Caco-2 (cell line): ENCODE measurements at regions not wholly inside any gene's neighbourhood (a gene's known extent, or its start where the extent isn't known, plus 50 kb on each side); places are given as distances from the start of the nearest gene placed in this dataset.
"Not testable (repeated sequence)": the region's sequence is repeated elsewhere in the genome, so short reads cannot be mapped to it uniquely, and the experiment has no call there.

Experiments
- BruUV-seq: library from RNA; stranded (reverse); fragments of 400-500 nt; replicated peaks from 2 replicates; lab custom pipeline; 2021; lab: Mats Ljungman, UMichigan
- CTCF ChIA-PET: fragments of 300-600 bp; sonication (Branson Sonifier 250); formaldehyde crosslinking; loops from one replicate; lab custom pipeline; 2022; ENCODE audit warnings: antibody characterized with exemption; lab: Charles Lee
- POLR2A ChIA-PET: fragments of 300-600 bp; sonication (Branson Sonifier 250); formaldehyde crosslinking; loops from one replicate; lab custom pipeline; 2022; ENCODE audit warnings: antibody characterized with exemption; lab: Charles Lee
- DNase-seq, 2 experiments: peaks; one replicate each; pipeline versions ENCODE4 v3.0.0 to v3.0.0-alpha.2; 2020 to 2022
- H3K27me3 ChIP-seq: replicated peaks from 2 replicates; pipeline ENCODE4 v1.6.0; 2011; ENCODE audit warnings: low read length; ENCODE audit not compliant: control insufficient read depth, insufficient read depth
- H3K36me3 ChIP-seq: 2 replicates; pipeline ENCODE4 v1.5.1; 2011; ENCODE audit warnings: low read length; ENCODE audit not compliant: control insufficient read depth, insufficient read depth
- H3K4me1 ChIP-seq: fragments of 250-450 bp; sonication (Bioruptor Pico); 2 replicates; pipeline ENCODE4 v1.5.1; 2020; ENCODE audit warnings: mild to moderate bottlenecking
- H3K4me3 ChIP-seq: 2 replicates; pipeline ENCODE4 v1.5.1; 2011; ENCODE audit warnings: low read depth, mild to moderate bottlenecking, control low read depth, low read length
- H3K9me3 ChIP-seq: fragments of 250-450 bp; sonication (Bioruptor Pico); 2 replicates; pipeline ENCODE4 v1.5.1; 2020; ENCODE audit warnings: mild to moderate bottlenecking, moderate library complexity
- H3K27ac Mint-ChIP-seq: one replicate; pipeline ENCODE4 v1.8.0; 2022; ENCODE audit warnings: mixed read lengths; ENCODE audit not compliant: unreplicated experiment
- H3K27me3 Mint-ChIP-seq: one replicate; pipeline ENCODE4 v1.8.0; 2022; ENCODE audit warnings: mixed read lengths; ENCODE audit not compliant: insufficient read depth, unreplicated experiment
- H3K36me3 Mint-ChIP-seq: one replicate; pipeline ENCODE4 v1.8.0; 2022; ENCODE audit warnings: mild to moderate bottlenecking, mixed read lengths; ENCODE audit not compliant: insufficient read depth, unreplicated experiment
- H3K4me1 Mint-ChIP-seq: one replicate; pipeline ENCODE4 v1.8.0; 2022; ENCODE audit warnings: low read depth, mixed read lengths; ENCODE audit not compliant: unreplicated experiment
- H3K4me3 Mint-ChIP-seq: one replicate; pipeline ENCODE4 v1.8.0; 2022; ENCODE audit warnings: mild to moderate bottlenecking, moderate library complexity, mixed read lengths; ENCODE audit not compliant: unreplicated experiment
- H3K9me3 Mint-ChIP-seq: one replicate; pipeline ENCODE4 v1.8.0; 2022; ENCODE audit warnings: mixed read lengths; ENCODE audit not compliant: unreplicated experiment
- intact Hi-C: fragments of 100-400 bp; cut with micrococcal nuclease; formaldehyde crosslinking; loops from one replicate; pipeline ENCODE4 v1.10.0; 2022; ENCODE audit not compliant: unreplicated experiment
- TF ChIP-seq, protein P1 (sequence below), 2 experiments: fragments of 200-600 bp in 1 of 2; IDR thresholded peaks; 1 replicate in 1 of 2; 2 replicates in 1 of 2; pipeline versions ENCODE4 v1.5.1 to v1.8.0; 2011 to 2022; ENCODE audit warnings: antibody characterized with exemption in 1 of 2, control low read depth in 1 of 2, inconsistent platforms in 1 of 2, low read depth in 1 of 2, low read length in 1 of 2, mild to moderate bottlenecking in 1 of 2, moderate library complexity in 1 of 2; ENCODE audit not compliant: insufficient read depth in 1 of 2, severe bottlenecking in 1 of 2, unreplicated experiment in 1 of 2

DNA sequence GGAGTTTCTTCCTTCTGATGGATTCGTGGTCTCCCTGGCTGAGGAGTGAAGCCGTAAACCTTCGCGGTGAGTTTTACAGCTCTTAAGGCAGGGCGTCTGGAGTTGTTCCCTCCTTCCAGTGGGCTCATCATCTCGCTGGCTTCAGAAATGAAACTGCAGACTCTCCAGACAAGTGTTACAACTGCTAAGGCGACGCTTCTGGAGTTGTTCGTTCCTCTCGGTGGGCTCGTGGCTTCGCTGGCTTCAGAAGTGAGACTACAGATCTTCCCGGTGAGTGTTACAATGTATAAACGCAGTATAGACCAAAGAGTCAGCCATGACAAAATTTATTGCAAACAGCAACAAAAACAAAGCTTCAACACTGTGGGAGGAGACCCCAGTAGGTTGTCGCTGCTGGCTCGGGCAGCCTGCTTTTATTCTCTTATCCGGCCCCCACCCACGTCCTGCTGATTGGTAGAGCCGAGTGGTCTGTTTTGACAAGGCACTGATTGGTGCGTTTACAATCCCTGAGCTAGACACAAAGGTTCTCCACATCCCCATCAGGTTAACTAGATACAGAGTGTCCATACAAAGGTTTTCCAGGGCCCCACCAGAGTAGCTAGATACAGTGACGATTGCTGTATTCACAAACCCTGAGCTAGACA lies 113.2 kb downstream of the GPX5 start:
- ChIA-PET CTCF (no interaction called here), POLR2A (no interaction called here)
- Histone ChIP-seq H3K4me1 (no peaks in the 10 kb centered on the region), H3K36me3 (no peaks in the 10 kb centered on the region), H3K4me3 (no peak overlapping the region), H3K9me3 (no peaks in the 10 kb centered on the region), H3K27me3 (no peaks in the 10 kb centered on the region)
- Mint-ChIP-seq H3K27me3 (no peaks in the 10 kb centered on the region), H3K36me3 (peaks cover 8% of the 10 kb centered on the region), H3K9me3 (no peaks in the 10 kb centered on the region), H3K4me1 (no peaks in the 10 kb centered on the region), H3K4me3 (no peak overlapping the region), H3K27ac (no peak overlapping the region)
- BruUV-seq: no TSS peak
- DNase-seq: no peak
- intact Hi-C loops: no loop called here
- TF ChIP-seq, protein P1, sequence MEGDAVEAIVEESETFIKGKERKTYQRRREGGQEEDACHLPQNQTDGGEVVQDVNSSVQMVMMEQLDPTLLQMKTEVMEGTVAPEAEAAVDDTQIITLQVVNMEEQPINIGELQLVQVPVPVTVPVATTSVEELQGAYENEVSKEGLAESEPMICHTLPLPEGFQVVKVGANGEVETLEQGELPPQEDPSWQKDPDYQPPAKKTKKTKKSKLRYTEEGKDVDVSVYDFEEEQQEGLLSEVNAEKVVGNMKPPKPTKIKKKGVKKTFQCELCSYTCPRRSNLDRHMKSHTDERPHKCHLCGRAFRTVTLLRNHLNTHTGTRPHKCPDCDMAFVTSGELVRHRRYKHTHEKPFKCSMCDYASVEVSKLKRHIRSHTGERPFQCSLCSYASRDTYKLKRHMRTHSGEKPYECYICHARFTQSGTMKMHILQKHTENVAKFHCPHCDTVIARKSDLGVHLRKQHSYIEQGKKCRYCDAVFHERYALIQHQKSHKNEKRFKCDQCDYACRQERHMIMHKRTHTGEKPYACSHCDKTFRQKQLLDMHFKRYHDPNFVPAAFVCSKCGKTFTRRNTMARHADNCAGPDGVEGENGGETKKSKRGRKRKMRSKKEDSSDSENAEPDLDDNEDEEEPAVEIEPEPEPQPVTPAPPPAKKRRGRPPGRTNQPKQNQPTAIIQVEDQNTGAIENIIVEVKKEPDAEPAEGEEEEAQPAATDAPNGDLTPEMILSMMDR (IDR thresholded peaks at IDR 0.05; ENCODE audit: insufficient read depth in 1 of 2, low read depth in 1 of 2, low read length in 1 of 2, severe bottlenecking in 1 of 2, unreplicated experiment in 1 of 2): no peak

DNA sequence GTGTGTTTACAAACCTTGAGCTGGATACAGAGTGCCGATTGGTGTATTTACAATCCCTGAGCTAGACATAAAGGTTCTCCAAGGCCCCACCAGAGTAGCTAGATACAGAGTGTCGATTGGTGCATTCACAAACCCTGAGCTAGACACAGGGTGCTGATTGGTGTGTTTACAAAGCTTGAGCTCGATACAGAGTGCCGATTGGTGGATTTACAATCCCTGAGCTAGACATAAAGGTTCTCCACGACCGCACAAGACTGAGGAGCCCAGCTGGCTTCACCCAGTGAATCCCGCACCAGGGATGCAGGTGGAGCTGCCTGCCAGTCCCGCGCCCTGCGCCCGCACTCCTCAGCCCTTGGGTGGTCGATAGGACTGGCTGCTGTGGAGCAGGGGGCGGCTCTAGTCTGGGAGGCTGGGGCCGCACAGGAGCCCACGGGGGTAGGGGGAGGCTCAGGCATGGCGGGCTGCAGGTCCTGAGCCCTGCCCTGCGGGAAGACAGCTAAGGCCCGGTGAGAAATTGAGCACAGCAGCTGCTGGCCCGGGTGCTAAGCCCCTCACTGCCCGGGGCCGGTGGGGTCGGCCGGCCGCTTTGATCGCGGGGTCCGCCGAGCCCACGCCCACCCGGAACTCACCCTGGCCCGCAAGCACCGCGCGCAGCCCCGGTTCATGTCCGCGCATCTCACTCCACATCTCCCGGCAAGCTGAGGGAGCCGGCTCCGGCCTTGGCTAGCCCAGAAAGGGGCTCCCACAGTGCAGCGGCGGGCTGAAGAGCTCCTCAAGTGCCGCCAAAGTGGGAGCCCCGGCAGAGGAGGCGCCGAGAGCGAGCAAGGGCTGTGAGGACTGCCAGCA lies 114.0 kb downstream of the GPX5 start:
- POLR2A ChIA-PET, H3K36me3 Mint-ChIP-seq, H3K9me3 ChIP-seq, intact Hi-C loops, H3K4me1 ChIP-seq, H3K4me3 Mint-ChIP-seq, H3K9me3 Mint-ChIP-seq, H3K27me3 Mint-ChIP-seq, H3K36me3 ChIP-seq, H3K27me3 ChIP-seq, H3K4me3 ChIP-seq, BruUV-seq, H3K27ac Mint-ChIP-seq, DNase-seq, H3K4me1 Mint-ChIP-seq, CTCF ChIA-PET: not testable (repeated sequence)

DNA sequence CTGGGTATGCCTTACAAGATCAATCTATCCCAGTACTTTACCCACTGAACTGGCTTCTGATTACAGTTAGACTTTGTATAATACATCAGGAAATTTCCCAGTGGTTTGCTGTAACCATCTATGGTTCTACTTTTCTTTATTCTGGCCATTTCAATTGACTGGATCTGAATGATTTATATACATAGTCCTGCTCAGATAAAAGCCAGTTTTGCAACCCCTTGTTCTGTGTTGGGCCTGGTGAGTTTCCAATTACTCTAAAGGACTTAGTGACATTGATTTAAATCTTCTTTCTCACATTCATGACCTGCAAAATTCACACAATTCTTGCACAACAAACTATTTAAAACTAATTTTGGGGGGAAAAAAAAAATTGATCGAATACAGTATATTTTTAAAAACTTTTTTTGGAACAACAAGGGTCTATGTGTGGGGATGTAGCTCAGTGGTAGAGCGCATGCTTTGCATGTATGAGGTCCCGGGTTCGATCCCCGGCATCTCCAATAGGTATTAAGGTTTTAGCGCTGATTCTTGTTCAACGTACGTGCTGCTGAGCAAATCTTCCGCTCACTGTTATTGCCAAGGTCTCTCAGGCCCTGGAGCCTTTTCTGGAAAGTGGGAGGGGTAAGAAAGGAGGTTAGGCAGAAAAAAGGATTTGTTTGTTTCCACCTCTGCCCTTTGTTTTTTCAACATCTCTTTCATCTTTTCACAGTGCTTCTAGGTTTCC lies 117.5 kb downstream of the GPX5 start:
- Histone ChIP-seq H3K27me3 (no peaks in the 10 kb centered on the region), H3K4me3 (no peak overlapping the region), H3K36me3 (no peaks in the 10 kb centered on the region), H3K9me3 (no peaks in the 10 kb centered on the region), H3K4me1 (no peaks in the 10 kb centered on the region)
- TF ChIP-seq, protein P1 (IDR thresholded peaks at IDR 0.05; ENCODE audit: insufficient read depth in 1 of 2, low read depth in 1 of 2, low read length in 1 of 2, severe bottlenecking in 1 of 2, unreplicated experiment in 1 of 2): no peak
- H3K36me3 Mint-ChIP-seq: peaks cover 12% of the 10 kb centered on the region
- peak overlapping the region; percentile 8 for H3K4me3 Mint-ChIP-seq
- no peaks in the 10 kb centered on the region for H3K9me3 Mint-ChIP-seq
- DNase-seq: peak; percentile 72
- H3K4me1 Mint-ChIP-seq: peaks cover 6% of the 10 kb centered on the region
- ChIA-PET POLR2A (no interaction called here), CTCF (no interaction called here)
- H3K27ac Mint-ChIP-seq: peak overlapping the region; percentile 15
- intact Hi-C loops: no loop called here
- no TSS peak for BruUV-seq
- no peaks in the 10 kb centered on the region for H3K27me3 Mint-ChIP-seq
